22Rv1 (cell line): ENCODE measurements at regions not wholly inside any gene's neighbourhood (a gene's known extent, or its start where the extent isn't known, plus 50 kb on each side); places are given as distances from the start of the nearest gene placed in this dataset.

Experiments used
- H3K27ac ChIP-seq: fragments of 450-650 bp; 2 replicates; pipeline ENCODE4 v1.5.1; 2017
- ZFX ChIP-seq: fragments of 450-650 bp; IDR thresholded peaks from 2 replicates; pipeline ENCODE4 v1.6.1; 2017; ENCODE audit warnings: antibody characterized with exemption, borderline replicate concordance
- TF ChIP-seq, protein P1 (sequence below): fragments of 450-650 bp; IDR thresholded peaks from 2 replicates; pipeline ENCODE4 v1.5.1; 2017; ENCODE audit warnings: mild to moderate bottlenecking

DNA sequence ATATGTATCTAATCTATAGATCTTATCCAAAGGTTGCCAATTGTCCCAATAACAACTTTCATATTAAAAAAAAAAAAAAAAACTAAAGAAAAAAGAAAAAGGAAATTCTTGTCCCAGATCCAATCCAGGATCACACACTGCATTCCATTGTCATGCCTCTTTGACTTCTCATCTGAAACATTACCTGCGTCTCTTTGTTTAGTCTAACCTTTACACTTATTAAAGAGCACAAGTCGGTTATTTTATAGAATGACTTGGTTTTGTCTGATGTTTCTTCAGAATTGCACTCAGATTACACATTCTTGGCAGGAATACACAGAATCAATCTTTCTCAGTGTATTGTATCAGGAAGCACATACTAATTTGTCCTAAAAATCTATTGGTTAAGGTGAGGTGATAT, 392.5 kb upstream of the KLHL29 start:
- H3K27ac ChIP-seq, result no peak overlapping the region
- TF ChIP-seq ZFX, result no peak
- TF ChIP-seq, protein P1, sequence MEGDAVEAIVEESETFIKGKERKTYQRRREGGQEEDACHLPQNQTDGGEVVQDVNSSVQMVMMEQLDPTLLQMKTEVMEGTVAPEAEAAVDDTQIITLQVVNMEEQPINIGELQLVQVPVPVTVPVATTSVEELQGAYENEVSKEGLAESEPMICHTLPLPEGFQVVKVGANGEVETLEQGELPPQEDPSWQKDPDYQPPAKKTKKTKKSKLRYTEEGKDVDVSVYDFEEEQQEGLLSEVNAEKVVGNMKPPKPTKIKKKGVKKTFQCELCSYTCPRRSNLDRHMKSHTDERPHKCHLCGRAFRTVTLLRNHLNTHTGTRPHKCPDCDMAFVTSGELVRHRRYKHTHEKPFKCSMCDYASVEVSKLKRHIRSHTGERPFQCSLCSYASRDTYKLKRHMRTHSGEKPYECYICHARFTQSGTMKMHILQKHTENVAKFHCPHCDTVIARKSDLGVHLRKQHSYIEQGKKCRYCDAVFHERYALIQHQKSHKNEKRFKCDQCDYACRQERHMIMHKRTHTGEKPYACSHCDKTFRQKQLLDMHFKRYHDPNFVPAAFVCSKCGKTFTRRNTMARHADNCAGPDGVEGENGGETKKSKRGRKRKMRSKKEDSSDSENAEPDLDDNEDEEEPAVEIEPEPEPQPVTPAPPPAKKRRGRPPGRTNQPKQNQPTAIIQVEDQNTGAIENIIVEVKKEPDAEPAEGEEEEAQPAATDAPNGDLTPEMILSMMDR, result no peak

GRCh38 chr2:22993250-22993649, 391.7 kb upstream of the KLHL29 start:
- TF ChIP-seq, protein P1, result no peak
- no peak for TF ChIP-seq ZFX
- H3K27ac ChIP-seq, result no peak overlapping the region

DNA sequence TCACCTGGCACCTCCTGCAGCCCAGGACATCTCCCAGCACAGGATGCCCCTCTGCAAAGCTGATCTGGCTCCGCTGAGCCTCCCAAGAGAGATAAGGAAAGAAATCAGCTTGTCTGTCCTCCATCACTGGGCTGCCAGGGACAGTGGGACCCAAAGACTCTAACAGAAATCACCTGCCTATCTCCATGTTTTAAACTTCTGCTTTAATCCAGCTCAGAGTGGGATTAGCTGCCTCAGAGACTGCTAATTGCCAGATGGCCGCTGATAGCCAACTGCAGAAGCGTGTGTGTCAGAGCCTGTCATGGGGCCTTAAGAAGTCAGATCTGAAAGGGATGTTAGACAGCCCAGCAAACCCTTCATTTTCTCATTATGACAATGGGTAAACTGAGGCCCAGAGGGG, 389.4 kb upstream of the KLHL29 start:
- TF ChIP-seq ZFX, result no peak
- TF ChIP-seq, protein P1, result no peak
- H3K27ac ChIP-seq, result no peak overlapping the region

DNA sequence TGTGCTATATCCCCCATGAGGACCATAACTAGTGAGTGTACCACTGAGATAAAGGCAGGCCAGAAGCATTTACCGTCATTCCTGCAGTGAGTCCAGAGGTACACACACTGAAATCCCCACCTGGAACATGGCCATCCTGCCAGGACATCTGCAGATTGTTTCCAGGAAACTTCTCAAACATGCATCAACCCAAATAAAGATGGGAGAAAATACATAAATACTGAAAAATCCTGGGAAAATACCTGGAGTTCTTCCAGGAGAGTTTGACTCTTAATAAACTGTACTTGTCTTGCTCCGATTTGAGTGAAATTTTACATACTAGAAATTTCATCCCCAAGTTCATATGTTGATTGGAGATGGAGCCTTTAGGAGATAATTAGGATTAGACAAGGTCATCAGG, 388.1 kb upstream of the KLHL29 start:
- TF ChIP-seq ZFX, result no peak
- TF ChIP-seq, protein P1, result no peak
- no peak overlapping the region for H3K27ac ChIP-seq

DNA sequence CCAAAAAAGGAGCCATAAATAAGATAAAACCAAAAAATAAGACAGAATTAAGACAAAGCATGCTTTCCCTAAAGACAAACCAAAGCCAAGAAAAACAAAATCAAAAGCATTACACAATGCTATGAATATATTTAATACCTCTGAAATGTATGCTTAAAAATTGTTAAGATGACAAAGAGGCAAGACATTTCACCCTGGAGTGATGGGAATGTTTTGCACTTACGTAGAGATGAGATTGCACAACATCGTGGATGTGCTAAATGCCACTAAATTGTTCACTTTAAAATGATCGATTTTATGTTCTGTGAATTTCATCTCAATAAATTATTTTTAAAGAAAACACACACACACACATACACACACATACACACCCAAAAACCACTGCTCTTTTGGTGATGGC, 386.6 kb upstream of the KLHL29 start:
- H3K27ac ChIP-seq, result no peak overlapping the region
- TF ChIP-seq, protein P1, result no peak
- no peak for TF ChIP-seq ZFX

DNA sequence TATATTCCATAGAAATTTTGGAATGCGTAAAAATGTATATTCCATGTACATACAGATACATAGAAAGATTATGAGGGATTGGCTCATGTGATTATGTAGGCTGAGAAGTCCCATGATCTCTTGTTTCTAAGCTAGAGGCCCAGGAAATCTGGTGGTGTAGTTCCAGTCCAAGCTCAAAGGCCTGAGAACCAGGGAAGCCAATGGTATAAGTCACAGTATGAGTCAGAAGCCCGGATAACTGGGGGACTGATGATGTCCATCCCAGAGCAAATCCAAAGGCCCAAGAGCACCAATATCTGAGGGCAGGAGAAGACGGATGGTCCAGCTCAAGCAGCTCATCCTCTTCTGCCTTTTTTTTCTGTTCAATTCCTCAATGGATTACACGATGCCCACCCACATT, 385.0 kb upstream of the KLHL29 start:
- H3K27ac ChIP-seq, result no peak overlapping the region
- TF ChIP-seq ZFX, result no peak
- TF ChIP-seq, protein P1, result no peak

- no peak for TF ChIP-seq ZFX
- TF ChIP-seq, protein P1, result peak; percentile 21
- no peak overlapping the region for H3K27ac ChIP-seq
Observed at GRCh38 chr2:23002234-23002633, 382.7 kb upstream of the KLHL29 start.
